ENCODE measurements at regions not wholly inside any gene's neighbourhood (a gene's known extent, or its start where the extent isn't known, plus 50 kb on each side); places are given as distances from the start of the nearest gene placed in this dataset.
A peak's percentile ranks its signal among the peaks of the same experiment; 100 is the strongest.

GRCh38 chr18:51520676-51521180 is 323.2 kb upstream of the MEX3C start:
- Histone ChIP-seq H3K36me3 (ENCODE audit: insufficient read depth, low read length, poor library complexity, severe bottlenecking) (no peaks in the 10 kb centered on the region), H3K4me1 (ENCODE audit: insufficient read depth, low read length, poor library complexity, severe bottlenecking) (peaks cover 16% of the 10 kb centered on the region), H3K9me3 (ENCODE audit: low read depth, low read length, poor library complexity, severe bottlenecking) (no peaks in the 10 kb centered on the region), H3K27me3 (replicated peaks; ENCODE audit: insufficient read depth, low read depth, low read length, poor library complexity) (no peaks in the 10 kb centered on the region), H3K4me3 (ENCODE audit: low read depth, low read length, poor library complexity, severe bottlenecking) (no peak overlapping the region), H3K27ac (ENCODE audit: low read depth, low read length, poor library complexity, severe bottlenecking) (no peak overlapping the region)
- TF ChIP-seq, protein P1, sequence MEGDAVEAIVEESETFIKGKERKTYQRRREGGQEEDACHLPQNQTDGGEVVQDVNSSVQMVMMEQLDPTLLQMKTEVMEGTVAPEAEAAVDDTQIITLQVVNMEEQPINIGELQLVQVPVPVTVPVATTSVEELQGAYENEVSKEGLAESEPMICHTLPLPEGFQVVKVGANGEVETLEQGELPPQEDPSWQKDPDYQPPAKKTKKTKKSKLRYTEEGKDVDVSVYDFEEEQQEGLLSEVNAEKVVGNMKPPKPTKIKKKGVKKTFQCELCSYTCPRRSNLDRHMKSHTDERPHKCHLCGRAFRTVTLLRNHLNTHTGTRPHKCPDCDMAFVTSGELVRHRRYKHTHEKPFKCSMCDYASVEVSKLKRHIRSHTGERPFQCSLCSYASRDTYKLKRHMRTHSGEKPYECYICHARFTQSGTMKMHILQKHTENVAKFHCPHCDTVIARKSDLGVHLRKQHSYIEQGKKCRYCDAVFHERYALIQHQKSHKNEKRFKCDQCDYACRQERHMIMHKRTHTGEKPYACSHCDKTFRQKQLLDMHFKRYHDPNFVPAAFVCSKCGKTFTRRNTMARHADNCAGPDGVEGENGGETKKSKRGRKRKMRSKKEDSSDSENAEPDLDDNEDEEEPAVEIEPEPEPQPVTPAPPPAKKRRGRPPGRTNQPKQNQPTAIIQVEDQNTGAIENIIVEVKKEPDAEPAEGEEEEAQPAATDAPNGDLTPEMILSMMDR (conservative IDR thresholded peaks at IDR 0.05; ENCODE audit: low read depth, low read length) = no peak
- TF ChIP-seq EZH2 (IDR thresholded peaks at IDR 0.05; ENCODE audit: borderline replicate concordance, low read depth, low read length, poor library complexity, severe bottlenecking) = no peak
- DNase-seq (ENCODE audit: low spot score) = peak; percentile 40
- CTCF ChIA-PET = no interaction called here
- BruUV-seq (replicated peaks) = no TSS peak
- POLR2A ChIA-PET (ENCODE audit: low non-redundant PET) = no interaction called here
- intact Hi-C loops (cut with micrococcal nuclease; ENCODE audit: unreplicated experiment) = no loop called here

- Histone ChIP-seq H3K36me3 (ENCODE audit: insufficient read depth, low read length, poor library complexity, severe bottlenecking) (no peaks in the 10 kb centered on the region), H3K9me3 (ENCODE audit: low read depth, low read length, poor library complexity, severe bottlenecking) (no peaks in the 10 kb centered on the region), H3K4me3 (ENCODE audit: low read depth, low read length, poor library complexity, severe bottlenecking) (no peak overlapping the region), H3K4me1 (ENCODE audit: insufficient read depth, low read length, poor library complexity, severe bottlenecking) (peaks cover 16% of the 10 kb centered on the region), H3K27me3 (replicated peaks; ENCODE audit: insufficient read depth, low read depth, low read length, poor library complexity) (no peaks in the 10 kb centered on the region), H3K27ac (ENCODE audit: low read depth, low read length, poor library complexity, severe bottlenecking) (no peak overlapping the region)
- no peak for DNase-seq (ENCODE audit: low spot score)
- CTCF ChIA-PET = no interaction called here
- POLR2A ChIA-PET (ENCODE audit: low non-redundant PET) = no interaction called here
- TF ChIP-seq, protein P1 (conservative IDR thresholded peaks at IDR 0.05; ENCODE audit: low read depth, low read length) = no peak
- TF ChIP-seq EZH2 (IDR thresholded peaks at IDR 0.05; ENCODE audit: borderline replicate concordance, low read depth, low read length, poor library complexity, severe bottlenecking) = no peak
- no TSS peak for BruUV-seq (replicated peaks)
- intact Hi-C loops (cut with micrococcal nuclease; ENCODE audit: unreplicated experiment) = no loop called here
Measured at GRCh38 chr18:51522338-51522737, 324.9 kb upstream of the MEX3C start.

DNA sequence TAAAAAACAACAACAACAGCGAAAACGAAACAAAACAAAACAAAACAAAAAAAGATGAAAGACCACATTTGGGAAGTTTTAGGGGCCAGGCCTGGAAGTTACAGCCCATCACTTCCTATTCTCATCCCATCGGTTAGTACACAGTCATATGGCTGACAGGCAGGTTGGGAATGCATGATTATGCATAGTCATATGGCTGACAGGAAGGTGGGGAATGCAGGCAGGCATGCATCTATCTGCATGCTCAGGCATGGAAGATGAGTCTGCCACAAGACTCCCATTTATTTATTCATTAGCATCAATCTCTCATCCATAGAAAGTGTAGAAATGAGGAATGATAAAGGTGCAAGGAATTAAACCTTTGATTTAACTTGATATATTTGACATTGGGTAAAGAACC is 325.3 kb upstream of the MEX3C start:
- ChIA-PET CTCF (no interaction called here), POLR2A (ENCODE audit: low non-redundant PET) (no interaction called here)
- H3K9me3 ChIP-seq (ENCODE audit: low read depth, low read length, poor library complexity, severe bottlenecking) = no peaks in the 10 kb centered on the region
- H3K27ac ChIP-seq (ENCODE audit: low read depth, low read length, poor library complexity, severe bottlenecking) = no peak overlapping the region
- no peak overlapping the region for H3K4me3 ChIP-seq (ENCODE audit: low read depth, low read length, poor library complexity, severe bottlenecking)
- BruUV-seq (replicated peaks) = no TSS peak
- no peaks in the 10 kb centered on the region for H3K27me3 ChIP-seq (replicated peaks; ENCODE audit: insufficient read depth, low read depth, low read length, poor library complexity)
- intact Hi-C loops (cut with micrococcal nuclease; ENCODE audit: unreplicated experiment) = no loop called here
- H3K4me1 ChIP-seq (ENCODE audit: insufficient read depth, low read length, poor library complexity, severe bottlenecking) = peaks cover 16% of the 10 kb centered on the region
- no peak for DNase-seq (ENCODE audit: low spot score)
- TF ChIP-seq, protein P1 (conservative IDR thresholded peaks at IDR 0.05; ENCODE audit: low read depth, low read length) = no peak
- no peak for TF ChIP-seq EZH2 (IDR thresholded peaks at IDR 0.05; ENCODE audit: borderline replicate concordance, low read depth, low read length, poor library complexity, severe bottlenecking)
- H3K36me3 ChIP-seq (ENCODE audit: insufficient read depth, low read length, poor library complexity, severe bottlenecking) = no peaks in the 10 kb centered on the region

Data from A673 (cell line).